ENCODE measurements at regions not wholly inside any gene's neighbourhood (a gene's known extent, or its start where the extent isn't known, plus 50 kb on each side); places are given as distances from the start of the nearest gene placed in this dataset.

GRCh38 chr11:30717641-30718040 lies 131.5 kb upstream of the MPPED2 start:
- TF ChIP-seq CTCF (tag by site-specific recombination; IDR thresholded peaks at IDR 0.05) (no peak), REST (tag by site-specific recombination; IDR thresholded peaks at IDR 0.05) (no peak), ZNF221 (tag by site-specific recombination; IDR thresholded peaks at IDR 0.05; ENCODE audit: borderline replicate concordance) (no peak), ZBTB11 (tag by site-specific recombination; conservative IDR thresholded peaks at IDR 0.05; ENCODE audit: low read depth) (no peak), ZNF404 (tag by site-specific recombination; IDR thresholded peaks at IDR 0.05) (no peak), ZNF280D (tag by site-specific recombination; IDR thresholded peaks at IDR 0.05) (no peak), ZBTB8A (tag by site-specific recombination; IDR thresholded peaks at IDR 0.05) (no peak), MEIS1 (CRISPR knock-in tag; IDR thresholded peaks at IDR 0.05; ENCODE audit: borderline replicate concordance) (no peak), BCL11A (tag by site-specific recombination; IDR thresholded peaks at IDR 0.05; ENCODE audit: low read depth) (no peak)

Measured in HEK293 (cell line).